NOMO-1 (cell line): ENCODE measurements at regions not wholly inside any gene's neighbourhood (a gene's known extent, or its start where the extent isn't known, plus 50 kb on each side); places are given as distances from the start of the nearest gene placed in this dataset.

Experiments used
- DNase-seq, 2 experiments: peaks; one replicate each; lab custom pipeline; 2025; ENCODE audit not compliant: unreplicated experiment in 2 of 2; lab: John Stamatoyannopoulos, UW

- no peak for DNase-seq
These were observed 160.1 kb downstream of the MFSD1 start for GRCh38 chr3:158961911-158962310.

DNA sequence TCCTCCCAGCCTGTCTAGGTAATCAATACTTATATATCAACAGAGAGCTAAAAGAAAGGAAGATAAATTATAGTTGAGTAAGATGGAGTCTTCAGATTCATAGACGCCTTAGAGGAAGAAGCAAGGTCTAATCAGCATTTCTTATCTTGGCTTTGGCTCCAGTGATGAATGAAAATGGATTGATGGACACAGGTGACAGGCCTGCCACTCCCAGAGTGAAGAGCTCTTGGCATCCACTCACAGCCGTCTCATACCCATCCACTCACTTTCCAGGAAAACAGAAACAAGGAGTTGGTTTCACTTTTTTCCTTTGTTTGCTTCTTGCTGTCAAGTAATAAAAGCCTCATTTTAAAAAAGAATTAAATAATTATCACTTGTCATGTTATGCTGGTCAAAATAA, 168.2 kb downstream of the MFSD1 start:
- no peak for DNase-seq

GRCh38 chr3:158974904-158975303, 173.1 kb downstream of the MFSD1 start:
- DNase-seq: no peak

DNA sequence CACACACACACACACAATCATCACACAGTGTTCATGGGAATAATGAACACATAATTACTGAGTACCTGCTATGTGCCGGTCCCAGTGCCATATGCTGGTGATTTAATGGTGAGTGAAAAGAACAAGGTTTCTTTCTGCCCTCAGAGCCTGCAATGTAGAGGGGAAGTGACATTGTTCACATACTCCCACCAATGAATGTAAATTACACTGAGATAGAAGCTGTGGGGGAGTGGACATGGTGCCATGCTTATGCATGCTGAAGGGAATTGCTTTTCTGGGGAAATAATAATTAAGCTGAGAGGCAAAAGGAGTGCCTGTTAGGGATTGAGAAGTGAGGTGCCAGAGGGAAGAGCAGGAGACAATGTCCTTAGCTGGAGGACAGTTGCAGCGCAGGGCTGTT, 175.1 kb downstream of the MFSD1 start:
- DNase-seq: no peak

- DNase-seq: no peak
These were observed 175.6 kb downstream of the MFSD1 start for GRCh38 chr3:158977497-158977896.

DNA sequence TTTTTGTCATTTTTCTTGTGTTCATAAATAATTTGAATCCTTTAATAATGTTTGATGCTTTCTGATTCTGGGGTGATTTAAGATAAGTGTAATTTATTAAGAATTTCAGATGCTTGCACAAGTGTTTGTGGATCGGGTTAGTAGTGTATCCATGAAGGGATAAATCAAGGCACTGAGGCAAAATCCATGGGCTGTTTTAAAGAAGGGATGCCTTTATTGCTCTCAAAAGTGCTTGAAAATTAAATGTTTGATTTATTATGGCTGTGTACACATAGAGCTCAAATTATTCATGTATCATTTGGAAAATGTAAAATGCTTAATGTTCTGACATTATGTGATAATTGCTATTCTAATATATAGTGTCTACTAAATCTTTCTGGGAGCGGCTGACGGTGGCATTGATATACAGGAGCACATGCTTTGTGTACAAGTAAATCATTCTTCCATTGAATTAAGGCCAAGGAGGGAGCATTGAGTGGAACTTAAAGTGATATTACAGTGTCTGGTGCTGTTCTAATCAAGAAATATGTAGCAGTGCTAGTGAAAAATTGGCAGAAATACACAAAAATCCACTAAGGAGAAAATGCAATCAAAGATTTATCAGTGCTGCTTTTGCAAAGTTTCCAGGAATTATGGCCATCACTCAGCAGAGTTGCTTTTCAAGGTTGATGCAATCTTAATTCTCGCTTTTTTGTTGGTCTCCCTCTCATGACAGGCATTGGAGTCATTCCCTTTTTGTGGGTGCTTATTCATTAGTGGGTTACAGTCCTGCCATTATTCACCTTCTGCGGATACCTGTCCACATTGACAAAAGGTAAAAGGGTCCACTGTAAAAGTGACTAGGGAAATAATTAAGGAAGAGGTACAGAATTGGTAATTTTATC, 181.6 kb downstream of the MFSD1 start:
- no peak for DNase-seq

DNA sequence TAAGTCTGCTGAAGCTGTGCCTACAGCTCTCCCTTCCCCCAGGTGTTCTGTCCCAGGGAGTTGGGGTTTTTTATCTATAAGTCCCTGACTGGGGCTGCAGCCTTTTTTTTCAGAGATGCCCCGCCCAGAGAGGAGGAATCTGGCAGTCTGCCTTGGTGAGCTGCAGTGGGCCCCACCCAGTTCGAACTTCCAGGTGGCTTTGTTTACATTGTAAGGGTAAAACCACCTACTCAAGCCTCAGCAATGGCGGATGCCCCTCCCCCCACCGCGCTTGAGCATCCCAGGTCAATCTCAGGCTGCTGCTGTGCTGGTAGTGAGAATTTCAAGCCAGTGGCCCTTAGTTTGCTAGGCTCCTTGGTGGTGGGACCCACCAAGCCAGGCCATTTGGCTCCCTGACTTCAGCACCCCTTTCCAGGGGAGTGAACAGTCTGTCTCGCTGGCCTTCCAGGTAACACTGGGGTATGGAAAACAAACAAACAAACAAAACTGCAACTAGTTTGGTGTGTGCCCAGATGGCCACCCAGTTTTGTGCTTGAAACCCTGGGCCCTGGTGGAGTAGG, 189.4 kb downstream of the MFSD1 start:
- DNase-seq: no peak

- no peak for DNase-seq
These were observed 190.6 kb downstream of the MFSD1 start for GRCh38 chr3:158992463-158992862.

- no peak for DNase-seq
These were observed 192.5 kb downstream of the MFSD1 start for GRCh38 chr3:158994386-158994785.

DNA sequence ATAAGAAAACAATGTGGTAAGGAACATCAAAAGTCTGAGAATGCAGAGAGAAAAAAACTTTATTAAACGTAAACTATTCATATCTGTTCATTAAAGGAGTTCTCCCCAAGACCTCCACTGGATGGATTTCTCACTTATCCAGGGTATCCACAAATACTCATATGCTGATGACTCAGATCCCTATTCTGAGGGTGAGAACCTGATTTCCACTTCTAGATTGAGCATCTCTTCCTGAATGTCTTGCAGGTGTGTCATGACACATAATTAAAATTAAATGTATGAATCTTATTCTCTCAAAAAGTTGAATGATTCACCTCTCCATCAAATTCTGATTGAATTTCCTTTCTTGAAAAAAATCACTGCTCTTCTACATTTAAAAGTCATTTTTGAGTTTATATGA, 199.9 kb downstream of the MFSD1 start:
- no peak for DNase-seq

DNA sequence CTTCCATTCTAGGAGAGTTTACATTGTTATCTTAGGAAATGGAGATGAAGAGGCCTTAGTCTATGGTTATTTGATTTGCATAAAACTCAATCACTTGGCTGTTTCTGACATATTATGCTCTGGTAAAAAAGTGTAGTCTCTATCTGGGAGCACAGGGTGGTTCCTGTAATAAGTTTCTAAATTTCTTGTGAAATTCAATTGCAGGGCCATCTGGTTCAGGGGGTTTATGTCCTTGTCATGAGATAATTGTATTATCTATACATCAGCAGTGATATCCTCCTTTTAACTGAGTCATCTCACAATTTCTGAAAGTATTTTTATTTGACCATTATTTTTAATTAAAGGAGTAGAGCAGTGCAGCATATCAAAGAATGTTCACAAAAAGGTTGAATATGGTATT, 203.3 kb downstream of the MFSD1 start:
- no peak for DNase-seq

DNA sequence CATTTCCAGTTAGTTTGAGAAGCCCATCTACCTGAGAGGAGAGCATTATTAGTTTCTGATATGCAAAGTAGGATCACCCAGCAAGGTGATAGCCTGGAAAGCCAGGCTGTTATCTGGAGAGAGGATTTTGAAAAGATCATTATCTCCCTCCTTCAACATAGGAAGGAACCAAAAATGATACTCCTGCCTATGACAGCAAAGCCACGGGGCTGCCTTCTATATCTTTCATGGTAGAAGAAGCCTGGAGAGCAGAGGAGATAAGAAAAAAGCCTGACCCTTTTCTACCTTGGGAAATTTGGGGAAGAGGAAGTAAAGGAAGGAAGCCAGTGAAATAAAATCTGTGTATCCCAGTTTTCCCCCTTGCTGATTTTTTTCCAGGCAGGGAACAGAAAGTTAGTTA, 205.5 kb downstream of the MFSD1 start:
- DNase-seq: no peak

GRCh38 chr3:159008401-159008800, 206.5 kb downstream of the MFSD1 start:
- no peak for DNase-seq

DNA sequence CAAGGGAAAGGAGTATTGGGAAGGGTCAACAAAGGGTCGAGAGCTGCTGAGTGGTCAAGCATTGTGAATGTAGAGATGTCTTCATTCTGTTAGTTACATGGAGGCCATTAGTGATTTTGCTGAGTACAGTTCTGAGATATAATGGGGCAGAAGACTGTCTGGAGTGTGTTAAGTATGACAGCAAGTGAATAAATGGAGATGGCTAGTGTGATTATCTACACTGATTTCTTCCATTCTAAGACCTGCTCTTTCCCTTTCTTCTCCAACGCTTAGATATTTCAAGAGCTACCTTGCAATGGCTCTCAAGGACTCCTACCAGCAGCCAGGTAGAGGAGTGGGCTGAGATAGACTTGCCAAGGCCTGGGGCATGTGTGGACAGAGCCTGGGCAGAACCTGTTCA, 216.5 kb downstream of the MFSD1 start:
- DNase-seq: no peak

- DNase-seq: no peak
These were observed 223.9 kb downstream of the MFSD1 start for GRCh38 chr3:159025733-159026132.

DNA sequence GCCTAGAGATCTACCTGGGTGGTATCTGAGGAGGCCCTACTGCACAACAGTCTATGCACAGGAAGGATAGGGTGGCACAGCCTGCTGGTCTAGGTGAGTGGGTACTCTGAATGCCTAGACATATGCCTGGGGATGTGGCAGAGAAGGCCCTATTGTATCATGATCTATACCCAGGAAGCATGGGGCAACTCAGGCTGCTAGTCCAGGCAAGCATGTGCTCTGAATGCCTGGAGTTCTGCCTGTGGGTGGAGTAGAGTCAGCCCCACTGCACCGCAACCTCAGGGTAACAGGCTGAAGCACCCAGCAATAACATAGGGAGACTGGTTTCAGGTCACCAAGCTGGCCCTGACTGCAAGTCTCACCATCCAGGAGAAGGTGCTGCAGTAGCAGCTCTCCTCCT, 224.7 kb downstream of the MFSD1 start:
- DNase-seq: no peak

GRCh38 chr3:159028706-159029105, 226.9 kb downstream of the MFSD1 start:
- DNase-seq: no peak

GRCh38 chr3:159029306-159030026, 227.6 kb downstream of the MFSD1 start:
- DNase-seq: no peak

GRCh38 chr3:159030138-159030670, 228.3 kb downstream of the MFSD1 start:
- no peak for DNase-seq

DNA sequence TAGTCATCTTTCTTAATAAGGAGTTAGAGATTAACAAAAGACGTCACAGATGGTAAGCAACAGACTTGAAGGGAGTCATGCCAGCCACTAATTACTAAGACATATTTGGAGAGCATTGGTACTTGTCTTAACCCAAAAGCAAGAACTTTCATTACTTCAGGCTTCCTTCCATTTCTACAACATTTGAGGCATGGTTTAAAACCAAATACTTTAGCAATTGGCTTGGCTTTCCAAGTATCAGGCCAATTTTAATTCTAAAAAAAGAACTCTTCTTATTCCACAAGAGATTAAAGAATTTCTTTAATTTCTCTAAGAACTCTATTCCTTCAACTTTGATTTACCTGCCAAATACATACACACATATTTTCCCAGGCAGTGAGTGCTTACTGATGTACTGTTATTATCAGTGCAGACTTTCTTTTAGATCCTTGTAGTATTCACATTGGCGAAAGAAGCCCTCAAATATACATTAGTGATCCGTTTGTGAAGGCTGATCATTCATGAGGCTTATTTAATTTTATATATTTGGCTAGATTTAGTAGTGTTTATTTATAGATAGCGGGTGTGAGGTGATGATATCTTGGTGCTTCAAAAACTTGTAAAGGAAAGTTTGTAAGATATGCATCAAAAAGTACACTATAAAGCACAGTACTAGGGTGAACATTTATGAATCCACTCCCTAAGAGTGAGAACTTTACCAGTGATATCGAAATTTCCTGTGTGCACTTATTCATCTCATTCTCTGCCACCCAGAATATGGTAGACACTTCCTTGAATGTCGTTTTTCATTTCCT, 229.2 kb downstream of the MFSD1 start:
- DNase-seq: no peak

- no peak for DNase-seq
These were observed 230.5 kb downstream of the MFSD1 start for GRCh38 chr3:159032311-159032710.
